Muscle of leg (tissue), 3 donors: ENCODE measurements at regions not wholly inside any gene's neighbourhood (a gene's known extent, or its start where the extent isn't known, plus 50 kb on each side); places are given as distances from the start of the nearest gene placed in this dataset.

Source experiments
- DNase-seq: peaks from one replicate; pipeline ENCODE4 v3.0.0; 2013
- H3K27ac ChIP-seq: one replicate; pipeline ENCODE4 v1.5.1; 2013; ENCODE audit warnings: mild to moderate bottlenecking, low read length, control low read depth
- H3K27me3 ChIP-seq: one replicate; pipeline ENCODE4 v1.6.1; 2013; ENCODE audit warnings: low read length; ENCODE audit not compliant: control insufficient read depth, insufficient read depth
- H3K36me3 ChIP-seq: one replicate; pipeline ENCODE4 v1.6.1; 2013; ENCODE audit warnings: low read length; ENCODE audit not compliant: control insufficient read depth, insufficient read depth
- H3K4me1 ChIP-seq: one replicate; pipeline ENCODE4 v1.6.1; 2013; ENCODE audit warnings: low read length; ENCODE audit not compliant: control insufficient read depth, insufficient read depth
- H3K4me3 ChIP-seq: one replicate; pipeline ENCODE4 v1.5.1; 2013; ENCODE audit warnings: low read length, control low read depth
- H3K9me3 ChIP-seq: replicated peaks from 2 replicates; pipeline ENCODE4 v1.6.1; 2013; ENCODE audit warnings: low read depth, low read length; ENCODE audit not compliant: control insufficient read depth
- WGBS: methylation state at CpG from one replicate; pipeline ENCODE4 v1.1.5; 2013; ENCODE audit warnings: missing lambda C conversion rate; ENCODE audit not compliant: insufficient coverage; 5-methylcytosine and 5-hydroxymethylcytosine counted together

GRCh38 chr3:67201026-67201425 is 202.9 kb downstream of the KBTBD8 start:
- no peak for DNase-seq
- Histone ChIP-seq H3K36me3 (no peaks in the 10 kb centered on the region), H3K4me3 (no peak overlapping the region), H3K27me3 (no peaks in the 10 kb centered on the region), H3K27ac (no peak overlapping the region), H3K4me1 (no peaks in the 10 kb centered on the region), H3K9me3 (no peaks in the 10 kb centered on the region)
- no CpG with 5 or more reads among the region's 2 CpGs for WGBS

- Histone ChIP-seq H3K4me1 (no peaks in the 10 kb centered on the region), H3K27me3 (no peaks in the 10 kb centered on the region), H3K36me3 (no peaks in the 10 kb centered on the region), H3K9me3 (no peaks in the 10 kb centered on the region), H3K27ac (no peak overlapping the region), H3K4me3 (no peak overlapping the region)
- 100% methylated on average over 1 of the region's 3 CpGs for WGBS
- DNase-seq, result no peak
Measured at GRCh38 chr3:67202053-67202452, 203.9 kb downstream of the KBTBD8 start.

- 90% methylated on average over 2 of the region's 4 CpGs for WGBS
Measured at GRCh38 chr3:67204951-67205350, 206.8 kb downstream of the KBTBD8 start.

GRCh38 chr3:67215690-67216089 is 217.6 kb downstream of the KBTBD8 start:
- Histone ChIP-seq H3K36me3 (no peaks in the 10 kb centered on the region), H3K9me3 (no peaks in the 10 kb centered on the region), H3K4me1 (no peaks in the 10 kb centered on the region), H3K27me3 (no peaks in the 10 kb centered on the region), H3K27ac (no peak overlapping the region), H3K4me3 (no peak overlapping the region)
- DNase-seq, result no peak

More at GRCh38 chr3:67204951-67205350, 206.8 kb downstream of the KBTBD8 start:
- Histone ChIP-seq H3K4me3 (no peak overlapping the region), H3K27ac (no peak overlapping the region), H3K4me1 (no peaks in the 10 kb centered on the region), H3K9me3 (no peaks in the 10 kb centered on the region), H3K36me3 (no peaks in the 10 kb centered on the region), H3K27me3 (no peaks in the 10 kb centered on the region)
- no peak for DNase-seq

GRCh38 chr3:67227030-67227429 is 228.9 kb downstream of the KBTBD8 start:
- Histone ChIP-seq H3K36me3 (no peaks in the 10 kb centered on the region), H3K4me1 (no peaks in the 10 kb centered on the region), H3K4me3 (no peak overlapping the region), H3K9me3 (no peaks in the 10 kb centered on the region), H3K27me3 (no peaks in the 10 kb centered on the region), H3K27ac (no peak overlapping the region)
- no peak for DNase-seq
- no CpG with 5 or more reads among the region's 1 CpG for WGBS

- WGBS, result 100% methylated on average over 3 of the region's 8 CpGs
- DNase-seq, result no peak
- H3K36me3 ChIP-seq, result no peaks in the 10 kb centered on the region
- H3K4me1 ChIP-seq, result no peaks in the 10 kb centered on the region
- H3K27me3 ChIP-seq, result no peaks in the 10 kb centered on the region
- H3K9me3 ChIP-seq, result no peaks in the 10 kb centered on the region
- no peak overlapping the region for H3K27ac ChIP-seq
- no peak overlapping the region for H3K4me3 ChIP-seq
Measured at GRCh38 chr3:67228136-67228535, 230.0 kb downstream of the KBTBD8 start.

- H3K9me3 ChIP-seq, result no peaks in the 10 kb centered on the region
- H3K27ac ChIP-seq, result no peak overlapping the region
- no peaks in the 10 kb centered on the region for H3K4me1 ChIP-seq
- H3K27me3 ChIP-seq, result no peaks in the 10 kb centered on the region
- WGBS, result no CpG with 5 or more reads among the region's 3 CpGs
- H3K4me3 ChIP-seq, result no peak overlapping the region
- H3K36me3 ChIP-seq, result no peaks in the 10 kb centered on the region
- no peak for DNase-seq
Measured at GRCh38 chr3:67232642-67233041, 234.5 kb downstream of the KBTBD8 start.

- DNase-seq, result no peak
- H3K27me3 ChIP-seq, result no peaks in the 10 kb centered on the region
- no peak overlapping the region for H3K4me3 ChIP-seq
- no peaks in the 10 kb centered on the region for H3K36me3 ChIP-seq
- WGBS, result no CpG with 5 or more reads among the region's 2 CpGs
- no peaks in the 10 kb centered on the region for H3K9me3 ChIP-seq
- H3K27ac ChIP-seq, result no peak overlapping the region
- H3K4me1 ChIP-seq, result no peaks in the 10 kb centered on the region
Measured at GRCh38 chr3:67239353-67239752, 241.2 kb downstream of the KBTBD8 start.

- no CpG with 5 or more reads among the region's 4 CpGs for WGBS
Measured at GRCh38 chr3:67241084-67241483, 243.0 kb downstream of the KBTBD8 start.

GRCh38 chr3:67244130-67244529 is 246.0 kb downstream of the KBTBD8 start:
- WGBS, result no CpG with 5 or more reads among the region's 2 CpGs
- no peaks in the 10 kb centered on the region for H3K4me1 ChIP-seq

More at GRCh38 chr3:67241084-67241483, 243.0 kb downstream of the KBTBD8 start:
- DNase-seq, result no peak
- Histone ChIP-seq H3K4me1 (no peaks in the 10 kb centered on the region), H3K36me3 (no peaks in the 10 kb centered on the region), H3K9me3 (no peaks in the 10 kb centered on the region), H3K4me3 (no peak overlapping the region), H3K27ac (no peak overlapping the region), H3K27me3 (no peaks in the 10 kb centered on the region)

GRCh38 chr3:67245545-67245944 is 247.4 kb downstream of the KBTBD8 start:
- Histone ChIP-seq H3K4me1 (no peaks in the 10 kb centered on the region), H3K9me3 (no peaks in the 10 kb centered on the region), H3K27ac (no peak overlapping the region), H3K4me3 (no peak overlapping the region), H3K27me3 (no peaks in the 10 kb centered on the region), H3K36me3 (no peaks in the 10 kb centered on the region)
- 32% methylated on average over 2 of the region's 3 CpGs for WGBS
- no peak for DNase-seq

More at GRCh38 chr3:67244130-67244529, 246.0 kb downstream of the KBTBD8 start:
- H3K36me3 ChIP-seq, result no peaks in the 10 kb centered on the region
- H3K9me3 ChIP-seq, result no peaks in the 10 kb centered on the region
- H3K4me3 ChIP-seq, result no peak overlapping the region
- H3K27me3 ChIP-seq, result no peaks in the 10 kb centered on the region
- H3K27ac ChIP-seq, result no peak overlapping the region
- no peak for DNase-seq
